Erythroblast (primary cell): ENCODE measurements at regions not wholly inside any gene's neighbourhood (a gene's known extent, or its start where the extent isn't known, plus 50 kb on each side); places are given as distances from the start of the nearest gene placed in this dataset.

Experiments used
- GATA1 ChIP-seq: IDR thresholded peaks from 2 replicates; pipeline ENCODE4 v1.6.1; 2011; ENCODE audit warnings: low read depth, mild to moderate bottlenecking, control low read depth, low read length, moderate library complexity
- POLR2A ChIP-seq: IDR thresholded peaks from 2 replicates; pipeline ENCODE4 v1.6.1; 2011; ENCODE audit warnings: mild to moderate bottlenecking, low read length

GRCh38 chr4:20395160-20395773 is 143.6 kb downstream of the SLIT2 start:
- no peak for TF ChIP-seq POLR2A
- no peak for TF ChIP-seq GATA1
